Coronary artery (tissue), 2 donors: ENCODE measurements at regions not wholly inside any gene's neighbourhood (a gene's known extent, or its start where the extent isn't known, plus 50 kb on each side); places are given as distances from the start of the nearest gene placed in this dataset.

Experiments
- DNase-seq: peaks from one replicate; pipeline ENCODE4 v3.0.0-alpha.2; 2017; ENCODE audit warnings: low spot score
- H3K27ac ChIP-seq, 2 donors: fragments of 200-600 bp; sonication (generic); one replicate each; pipeline ENCODE4 v1.5.1; 2016 to 2019
- H3K4me3 ChIP-seq: fragments of 200-600 bp; sonication (generic); 2 replicates; pipeline ENCODE4 v1.5.1; 2016; ENCODE audit warnings: mild to moderate bottlenecking, moderate library complexity
- CTCF ChIP-seq: fragments of 200-600 bp; sonication (generic); IDR thresholded peaks from one replicate; pipeline ENCODE4 v1.5.1; 2019; ENCODE audit warnings: antibody characterized with exemption

- no peak for TF ChIP-seq CTCF
- H3K4me3 ChIP-seq = no peak overlapping the region
- H3K27ac ChIP-seq = no peak overlapping the region
- peak; percentile 40 for DNase-seq
These were observed 124.2 kb upstream of the ZBTB40 start for GRCh38 chr1:22327411-22327810.

DNA sequence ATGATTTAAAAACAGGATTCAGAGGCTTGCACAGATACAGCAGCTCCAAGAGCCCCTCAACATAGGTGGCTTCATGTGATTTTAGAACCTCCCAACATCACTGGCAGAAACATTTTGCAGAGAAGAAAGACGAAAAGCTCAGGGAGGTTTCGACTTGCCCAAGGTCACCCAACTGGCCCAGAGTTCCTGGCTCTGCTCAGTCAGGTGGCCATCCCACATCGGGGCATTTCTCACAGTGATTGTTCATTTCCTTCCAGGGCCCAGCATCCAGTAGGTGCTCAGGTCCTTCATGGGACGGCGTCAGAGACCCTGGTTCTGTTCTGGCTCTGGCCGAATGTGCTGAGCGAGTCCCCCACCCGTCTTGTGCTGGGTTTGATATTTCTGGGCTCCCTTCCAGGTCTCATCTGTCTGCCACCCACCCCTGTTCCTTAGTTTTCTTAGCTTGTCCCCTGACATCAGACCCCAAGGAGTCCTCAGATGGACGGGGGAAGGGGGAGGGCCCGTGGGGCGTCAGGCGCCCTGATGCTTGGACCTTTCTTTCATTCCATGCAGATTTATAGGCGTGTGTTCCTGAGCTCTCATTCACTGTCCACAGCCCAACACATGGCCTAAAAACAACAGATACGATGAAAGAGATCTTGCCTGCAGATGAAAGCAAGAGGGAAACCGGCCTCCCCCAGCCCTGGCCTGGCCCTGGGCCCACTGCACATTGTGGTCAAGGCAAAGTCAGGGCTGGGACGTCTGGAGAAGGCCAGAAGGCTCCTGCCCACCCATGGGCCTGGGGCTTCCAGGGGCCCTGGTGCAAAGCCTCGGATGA is 123.1 kb upstream of the ZBTB40 start:
- peak; percentile 60 for DNase-seq
- H3K4me3 ChIP-seq = no peak overlapping the region
- no peak for TF ChIP-seq CTCF
- H3K27ac ChIP-seq = no peak overlapping the region

GRCh38 chr1:22329148-22329515 is 122.5 kb upstream of the ZBTB40 start:
- H3K27ac ChIP-seq = no peak overlapping the region
- TF ChIP-seq CTCF = no peak
- peak; percentile 59 for DNase-seq
- H3K4me3 ChIP-seq = no peak overlapping the region

GRCh38 chr1:22330092-22330759 is 121.4 kb upstream of the ZBTB40 start:
- TF ChIP-seq CTCF = no peak
- Histone ChIP-seq H3K27ac (no peak overlapping the region), H3K4me3 (no peak overlapping the region)
- DNase-seq = no peak

GRCh38 chr1:22330760-22331119 is 120.9 kb upstream of the ZBTB40 start:
- no peak overlapping the region for H3K27ac ChIP-seq
- no peak for TF ChIP-seq CTCF
- no peak overlapping the region for H3K4me3 ChIP-seq
- no peak for DNase-seq

DNA sequence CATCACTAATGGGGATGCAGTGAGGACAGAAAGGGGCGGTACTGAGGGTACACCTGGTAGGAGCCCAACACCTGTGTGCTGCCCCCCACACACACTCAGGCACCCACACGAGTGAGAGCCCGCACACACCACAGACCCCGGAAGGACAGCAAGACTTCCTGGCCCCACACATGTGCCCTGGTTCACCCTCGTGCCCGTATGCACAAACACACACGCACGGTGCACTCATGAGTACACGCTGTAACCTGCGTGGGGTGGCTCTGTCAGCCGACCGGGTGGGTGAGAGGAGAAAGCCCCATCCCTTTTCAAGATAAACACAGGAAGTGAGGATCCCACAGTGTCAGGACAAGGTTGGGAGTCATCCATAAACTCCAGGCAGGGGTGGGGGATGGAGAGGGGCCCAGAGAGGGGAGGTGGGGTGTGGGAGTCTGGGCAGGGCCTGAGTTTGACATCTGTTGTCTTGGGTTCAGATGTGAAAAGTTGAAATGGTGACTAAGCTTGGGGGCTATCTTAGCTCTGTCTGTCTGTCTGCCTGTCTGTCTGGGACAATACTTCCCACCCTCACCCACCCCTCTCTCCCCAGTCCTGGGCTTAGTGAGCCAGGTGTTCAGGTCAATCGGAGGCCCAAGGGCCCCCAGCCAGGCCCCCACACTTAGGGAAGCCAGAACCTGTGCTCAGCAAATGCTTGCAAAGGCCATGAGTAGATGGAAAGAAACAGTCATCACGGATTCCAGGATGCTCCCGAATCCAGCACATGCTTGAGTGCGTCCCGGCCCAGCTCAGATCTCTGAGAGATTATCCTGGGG is 119.8 kb upstream of the ZBTB40 start:
- no peak overlapping the region for H3K4me3 ChIP-seq
- TF ChIP-seq CTCF = no peak
- H3K27ac ChIP-seq = no peak overlapping the region
- no peak for DNase-seq
